Suprapubic skin (tissue), 3 donors: ENCODE measurements at regions not wholly inside any gene's neighbourhood (a gene's known extent, or its start where the extent isn't known, plus 50 kb on each side); places are given as distances from the start of the nearest gene placed in this dataset.

Experiments used
- EP300 ChIP-seq: sonication (generic); formaldehyde crosslinking; IDR thresholded peaks from one replicate; pipeline ENCODE4 v1.6.1; 2017; ENCODE audit warnings: antibody characterized with exemption
- TF ChIP-seq, protein P1 (sequence below), 2 donors: fragments of 200-600 bp in 1 of 2; fragments of 450-650 bp in 1 of 2; sonication (generic) in 1 of 2; IDR thresholded peaks; one replicate each; pipeline ENCODE4 v1.5.1; 2016 to 2019; ENCODE audit warnings: antibody characterized with exemption in 2 of 2, mild to moderate bottlenecking in 1 of 2, moderate library complexity in 1 of 2

DNA sequence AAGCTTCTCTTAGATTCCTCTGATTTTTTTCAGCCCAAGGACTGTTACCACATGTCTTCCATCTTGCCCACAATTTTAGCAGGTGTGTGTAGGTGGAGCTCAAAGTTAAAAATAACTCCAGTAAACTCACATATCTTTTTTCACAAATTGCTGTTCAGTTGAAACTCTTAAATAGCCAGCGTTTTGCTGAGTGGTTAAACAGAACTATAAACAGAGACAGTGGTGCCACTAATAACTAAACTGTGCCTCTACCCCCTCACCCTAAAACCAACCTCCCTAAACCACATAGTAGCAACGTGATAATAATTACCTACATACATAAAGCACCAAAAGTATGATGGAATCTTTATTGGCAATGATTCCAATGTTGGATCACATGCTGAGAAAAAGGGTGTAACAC lies 525.1 kb downstream of the PDCD6IP start:
- TF ChIP-seq, protein P1, sequence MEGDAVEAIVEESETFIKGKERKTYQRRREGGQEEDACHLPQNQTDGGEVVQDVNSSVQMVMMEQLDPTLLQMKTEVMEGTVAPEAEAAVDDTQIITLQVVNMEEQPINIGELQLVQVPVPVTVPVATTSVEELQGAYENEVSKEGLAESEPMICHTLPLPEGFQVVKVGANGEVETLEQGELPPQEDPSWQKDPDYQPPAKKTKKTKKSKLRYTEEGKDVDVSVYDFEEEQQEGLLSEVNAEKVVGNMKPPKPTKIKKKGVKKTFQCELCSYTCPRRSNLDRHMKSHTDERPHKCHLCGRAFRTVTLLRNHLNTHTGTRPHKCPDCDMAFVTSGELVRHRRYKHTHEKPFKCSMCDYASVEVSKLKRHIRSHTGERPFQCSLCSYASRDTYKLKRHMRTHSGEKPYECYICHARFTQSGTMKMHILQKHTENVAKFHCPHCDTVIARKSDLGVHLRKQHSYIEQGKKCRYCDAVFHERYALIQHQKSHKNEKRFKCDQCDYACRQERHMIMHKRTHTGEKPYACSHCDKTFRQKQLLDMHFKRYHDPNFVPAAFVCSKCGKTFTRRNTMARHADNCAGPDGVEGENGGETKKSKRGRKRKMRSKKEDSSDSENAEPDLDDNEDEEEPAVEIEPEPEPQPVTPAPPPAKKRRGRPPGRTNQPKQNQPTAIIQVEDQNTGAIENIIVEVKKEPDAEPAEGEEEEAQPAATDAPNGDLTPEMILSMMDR (IDR thresholded peaks at IDR 0.05) = no peak
- no peak for TF ChIP-seq EP300
